ENCODE measurements at regions not wholly inside any gene's neighbourhood (a gene's known extent, or its start where the extent isn't known, plus 50 kb on each side); places are given as distances from the start of the nearest gene placed in this dataset.

DNA sequence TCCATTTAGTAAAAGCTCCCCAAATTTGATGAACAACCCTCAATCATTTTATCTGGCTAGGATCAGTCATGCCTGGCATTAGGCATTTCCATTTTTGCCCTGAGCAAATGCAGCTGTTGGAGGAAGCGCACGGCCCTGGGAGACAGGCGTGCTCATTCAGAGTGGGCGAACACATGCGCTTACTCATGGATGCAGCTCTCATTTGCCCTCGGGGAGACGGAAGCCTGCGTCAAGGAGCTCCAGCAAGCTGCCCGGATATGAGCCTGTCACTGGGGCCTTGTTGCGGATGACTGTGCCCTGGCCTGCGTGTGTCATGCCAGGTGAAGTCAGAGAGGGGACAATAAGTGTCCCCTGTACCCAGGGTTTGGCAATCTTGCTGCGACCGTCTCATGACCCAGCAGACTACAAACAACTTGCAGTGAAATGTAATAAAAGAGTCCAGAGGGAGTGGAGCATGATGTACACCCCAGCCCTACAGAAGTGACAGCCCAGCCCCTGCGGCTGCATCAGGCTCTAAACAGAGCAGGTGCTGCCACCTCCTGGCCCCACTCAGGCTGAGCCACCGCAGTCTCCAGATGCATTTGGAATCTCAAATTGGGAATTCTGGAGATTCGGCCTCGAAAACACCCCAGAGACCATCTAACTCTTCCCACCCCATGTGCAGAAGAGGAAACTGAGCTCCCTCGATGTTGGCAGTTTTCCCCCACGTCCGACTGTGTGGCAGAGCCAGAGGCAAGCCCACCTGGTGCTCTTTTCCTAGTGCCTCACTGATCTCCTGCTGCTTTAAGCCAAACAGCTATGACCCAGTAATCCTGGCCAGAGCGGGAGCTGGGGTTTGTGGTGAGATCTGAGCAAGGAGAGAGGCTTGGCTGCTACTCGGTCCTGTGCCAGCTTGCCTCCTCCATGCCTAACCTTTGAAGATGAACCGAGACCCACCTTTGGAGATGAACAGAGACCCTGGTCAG is 105.0 kb upstream of the ALK start:
- TF ChIP-seq, protein P1, sequence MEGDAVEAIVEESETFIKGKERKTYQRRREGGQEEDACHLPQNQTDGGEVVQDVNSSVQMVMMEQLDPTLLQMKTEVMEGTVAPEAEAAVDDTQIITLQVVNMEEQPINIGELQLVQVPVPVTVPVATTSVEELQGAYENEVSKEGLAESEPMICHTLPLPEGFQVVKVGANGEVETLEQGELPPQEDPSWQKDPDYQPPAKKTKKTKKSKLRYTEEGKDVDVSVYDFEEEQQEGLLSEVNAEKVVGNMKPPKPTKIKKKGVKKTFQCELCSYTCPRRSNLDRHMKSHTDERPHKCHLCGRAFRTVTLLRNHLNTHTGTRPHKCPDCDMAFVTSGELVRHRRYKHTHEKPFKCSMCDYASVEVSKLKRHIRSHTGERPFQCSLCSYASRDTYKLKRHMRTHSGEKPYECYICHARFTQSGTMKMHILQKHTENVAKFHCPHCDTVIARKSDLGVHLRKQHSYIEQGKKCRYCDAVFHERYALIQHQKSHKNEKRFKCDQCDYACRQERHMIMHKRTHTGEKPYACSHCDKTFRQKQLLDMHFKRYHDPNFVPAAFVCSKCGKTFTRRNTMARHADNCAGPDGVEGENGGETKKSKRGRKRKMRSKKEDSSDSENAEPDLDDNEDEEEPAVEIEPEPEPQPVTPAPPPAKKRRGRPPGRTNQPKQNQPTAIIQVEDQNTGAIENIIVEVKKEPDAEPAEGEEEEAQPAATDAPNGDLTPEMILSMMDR (IDR thresholded peaks at IDR 0.05), result no peak
- TF ChIP-seq EZH2 (IDR thresholded peaks at IDR 0.05; ENCODE audit: borderline replicate concordance, insufficient read depth, low read depth, low read length, poor library complexity, severe bottlenecking), result no peak
